ENCODE measurements at regions not wholly inside any gene's neighbourhood (a gene's known extent, or its start where the extent isn't known, plus 50 kb on each side); places are given as distances from the start of the nearest gene placed in this dataset.

DNA sequence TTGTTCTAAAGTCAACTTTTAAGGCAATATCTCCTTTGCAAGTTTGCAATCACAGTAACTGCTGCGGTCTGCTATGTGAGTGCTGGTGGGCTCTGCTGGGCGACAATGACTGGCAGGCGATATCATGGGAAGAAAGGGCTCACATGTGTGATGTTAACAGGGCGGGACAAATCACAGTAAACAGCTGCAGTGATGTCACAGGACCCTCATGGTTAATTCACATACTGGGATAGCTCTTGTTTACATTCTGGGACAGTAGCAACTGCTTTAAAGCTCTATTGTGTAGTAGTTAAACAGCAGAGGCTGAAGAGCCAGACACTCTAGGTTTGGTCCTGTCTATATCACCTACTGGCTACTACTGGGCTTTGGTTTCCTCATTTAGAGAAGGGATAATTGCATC is 257.2 kb upstream of the ASIC2 start:
- no peaks in the 10 kb centered on the region for H4K20me1 ChIP-seq (ENCODE audit: insufficient read depth, low read length)
- in situ Hi-C loops (cut with MboI; ENCODE audit: low sequenced_read_pairs): no loop called here
- H3K4me3 ChIP-seq (ENCODE audit: insufficient read depth, low read depth, low read length): no peak overlapping the region
- no peak for ATAC-seq (ENCODE audit: low read depth)
- H2BK5ac ChIP-seq (ENCODE audit: low read depth, low read length, poor library complexity, severe bottlenecking): no peak overlapping the region
- no peak overlapping the region for H3K27ac ChIP-seq (ENCODE audit: insufficient read depth, low read length)
- H2AFZ ChIP-seq (replicated peaks; ENCODE audit: low read length, poor library complexity): no peak overlapping the region
- no peak overlapping the region for H3K56ac ChIP-seq (ENCODE audit: extremely low read depth, insufficient read depth, low read length)
- H4K8ac ChIP-seq (ENCODE audit: low read depth in 2 of 2, low read length in 2 of 2): no peak overlapping the region
- no peak overlapping the region for H3K4me2 ChIP-seq (ENCODE audit: low read depth, low read length)
- H2BK120ac ChIP-seq (ENCODE audit: low read depth, low read length): no peak overlapping the region
- 37% methylated on average over 3 of the region's 4 CpGs; no CpG with 5 or more reads in 1 of the 2 experiments for WGBS, 2 experiments (ENCODE audit: extremely low coverage in 2 of 2, insufficient read length in 1 of 2)
- no peaks in the 10 kb centered on the region for H3K9me1 ChIP-seq (ENCODE audit: insufficient read depth, low read length)
- no peak overlapping the region for H4K5ac ChIP-seq (ENCODE audit: low read depth, low read length)
- BruUV-seq (replicated peaks): no TSS peak
- no peaks in the 10 kb centered on the region for H3K27me3 ChIP-seq (ENCODE audit: control insufficient read depth, insufficient read depth, low read length)
- no peaks in the 10 kb centered on the region for H3K4me1 ChIP-seq (ENCODE audit: control insufficient read depth, insufficient read depth, low read length)
- H2AK5ac ChIP-seq (ENCODE audit: low read depth, low read length): no peak overlapping the region
- H3K18ac ChIP-seq (ENCODE audit: low read depth, low read length): no peak overlapping the region
- no peaks in the 10 kb centered on the region for H3K79me1 ChIP-seq (ENCODE audit: low read depth in 1 of 2, low read length in 2 of 2)
- H3K9me3 ChIP-seq (ENCODE audit: control insufficient read depth, insufficient read depth, low read length): peaks cover 9% of the 10 kb centered on the region
- H3K36me3 ChIP-seq (ENCODE audit: control insufficient read depth, insufficient read depth, low read length): no peaks in the 10 kb centered on the region
- no peak for DNase-seq
- POLR2A ChIA-PET (ENCODE audit: unreplicated experiment): no interaction called here
- no peak overlapping the region for H4K91ac ChIP-seq (ENCODE audit: insufficient read depth, low read depth, low read length)
- no peak for TF ChIP-seq RFX5 (IDR thresholded peaks at IDR 0.05; ENCODE audit: low read depth, low read length)
- TF ChIP-seq, protein P1, sequence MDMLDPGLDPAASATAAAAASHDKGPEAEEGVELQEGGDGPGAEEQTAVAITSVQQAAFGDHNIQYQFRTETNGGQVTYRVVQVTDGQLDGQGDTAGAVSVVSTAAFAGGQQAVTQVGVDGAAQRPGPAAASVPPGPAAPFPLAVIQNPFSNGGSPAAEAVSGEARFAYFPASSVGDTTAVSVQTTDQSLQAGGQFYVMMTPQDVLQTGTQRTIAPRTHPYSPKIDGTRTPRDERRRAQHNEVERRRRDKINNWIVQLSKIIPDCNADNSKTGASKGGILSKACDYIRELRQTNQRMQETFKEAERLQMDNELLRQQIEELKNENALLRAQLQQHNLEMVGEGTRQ (IDR thresholded peaks at IDR 0.05; ENCODE audit: low read depth, low read length): no peak
- TF ChIP-seq MAFK (IDR thresholded peaks at IDR 0.05; ENCODE audit: low read depth, low read length): no peak
- TF ChIP-seq CHD1 (IDR thresholded peaks at IDR 0.05; ENCODE audit: low read depth, low read length): no peak
- TF ChIP-seq RAD21 (IDR thresholded peaks at IDR 0.05; ENCODE audit: low read length): no peak
- TF ChIP-seq MXI1 (IDR thresholded peaks at IDR 0.05; ENCODE audit: borderline replicate concordance, low read depth, low read length): no peak
- H3K23ac ChIP-seq (ENCODE audit: low read depth, low read length): no peak overlapping the region
- H3K9ac ChIP-seq (ENCODE audit: low read depth, low read length): no peak overlapping the region
- CTCF ChIA-PET: no interaction called here
- H2BK20ac ChIP-seq (ENCODE audit: low read depth, low read length): no peak overlapping the region
- no peak overlapping the region for H2BK15ac ChIP-seq (ENCODE audit: low read depth, low read length)
- dilution Hi-C loops (cut with HindIII; ENCODE audit: low sequenced_read_pairs, unreplicated experiment): no loop called here
- intact Hi-C loops (cut with micrococcal nuclease): no loop called here
- H3K4ac ChIP-seq (ENCODE audit: low read depth, low read length): no peak overlapping the region
- H3K14ac ChIP-seq (replicated peaks; ENCODE audit: low read depth, low read length): no peak overlapping the region
- no peak overlapping the region for H2AK9ac ChIP-seq (replicated peaks; ENCODE audit: low read depth, low read length, poor library complexity)

All from IMR-90 (cell line).